Bone marrow (tissue), 2 donors: ENCODE measurements at regions not wholly inside any gene's neighbourhood (a gene's known extent, or its start where the extent isn't known, plus 50 kb on each side); places are given as distances from the start of the nearest gene placed in this dataset.

Experiments used
- DNase-seq, 2 donors: peaks; one replicate each; lab custom pipeline; 2025; lab: John Stamatoyannopoulos, UW

- DNase-seq: no peak
Measured at GRCh38 chr14:44149597-44149996, 357.5 kb downstream of the FSCB start.

DNA sequence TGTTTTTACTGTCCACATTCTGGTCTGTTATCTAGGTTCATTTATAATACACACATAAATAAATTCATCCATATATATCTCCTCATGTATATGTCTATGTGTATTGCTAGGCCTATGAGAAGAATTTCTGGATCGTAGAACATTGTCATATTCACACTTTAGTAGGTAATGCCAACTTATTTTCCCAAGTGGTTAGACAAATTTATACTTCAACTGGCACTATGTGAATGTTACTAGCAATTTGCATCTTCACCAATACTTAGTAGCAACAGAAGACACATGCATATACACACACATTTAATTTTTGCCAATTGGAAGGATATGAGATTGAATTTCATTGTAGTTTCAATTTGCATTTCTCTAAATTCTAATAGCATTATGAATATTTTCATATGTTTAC, 365.1 kb downstream of the FSCB start:
- no peak for DNase-seq

DNA sequence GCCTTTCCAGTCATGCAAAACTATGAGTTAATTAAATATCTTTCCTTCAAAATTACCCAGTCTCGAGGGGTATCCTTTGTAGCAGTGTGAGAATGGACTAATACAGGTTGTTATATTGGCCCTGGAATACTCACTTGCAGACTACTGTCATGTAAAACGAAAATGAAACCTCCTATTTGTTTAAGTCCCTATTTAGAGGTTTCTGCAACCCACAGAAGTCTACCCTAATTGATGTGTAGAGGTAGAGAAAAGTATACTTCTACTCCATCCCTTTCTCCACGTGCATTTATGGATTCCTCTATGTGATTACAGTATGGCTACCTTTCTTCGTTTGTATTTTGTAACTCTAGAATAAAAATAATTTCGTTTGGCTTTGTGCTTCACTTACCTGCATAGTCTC, 371.1 kb downstream of the FSCB start:
- DNase-seq: no peak

DNA sequence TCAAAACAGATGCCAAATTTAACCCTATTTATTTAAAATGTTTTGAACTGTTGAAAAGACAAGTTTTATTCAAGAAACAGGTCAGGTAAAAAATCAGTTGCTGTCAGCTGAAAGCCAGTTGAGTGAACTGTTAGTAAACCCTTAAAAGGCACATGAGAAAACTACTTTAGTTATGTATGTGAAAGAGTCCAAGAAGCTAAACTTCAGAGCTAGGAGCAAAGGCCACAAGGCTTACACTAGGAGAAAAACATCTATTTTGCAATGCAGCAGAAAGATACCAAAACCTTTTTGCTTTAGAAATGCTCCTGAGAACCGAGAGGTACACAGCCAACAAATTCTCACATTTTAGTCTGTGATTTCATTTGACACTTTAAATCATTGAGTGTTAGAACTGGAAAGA, 375.2 kb downstream of the FSCB start:
- no peak for DNase-seq

- DNase-seq: no peak
Measured at GRCh38 chr14:44113769-44114730, 393.0 kb downstream of the FSCB start.

DNA sequence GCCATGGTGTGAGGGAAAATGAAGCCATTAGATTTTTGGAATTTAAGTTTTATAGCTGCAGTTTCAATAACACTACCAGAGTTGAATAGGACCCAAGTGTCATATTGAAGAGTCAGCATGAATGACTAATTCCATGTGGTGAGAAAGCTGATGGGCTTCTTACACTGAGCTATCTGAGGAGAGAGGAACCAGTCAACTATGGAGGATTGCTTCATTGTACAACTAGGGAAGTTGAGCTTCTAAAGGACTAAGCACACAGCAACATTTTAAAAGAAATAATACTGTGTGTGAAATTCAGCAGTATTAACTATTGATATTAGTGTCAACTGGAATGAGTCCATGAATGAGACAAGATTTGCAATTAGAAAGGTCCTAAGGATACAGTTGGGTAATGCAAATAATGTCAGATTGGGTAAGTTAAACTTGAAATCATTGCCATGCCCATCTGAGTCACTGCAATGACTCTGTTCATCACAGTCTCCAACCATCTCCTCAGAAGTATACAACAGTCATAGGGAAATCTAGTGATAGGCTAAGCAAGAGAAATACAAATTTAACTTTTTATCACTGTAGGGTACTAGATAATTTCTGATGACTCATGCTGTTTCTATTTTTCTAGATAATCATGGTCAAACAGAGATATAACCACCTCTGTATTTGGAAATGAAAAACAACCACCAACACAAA, 394.2 kb downstream of the FSCB start:
- DNase-seq: no peak

DNA sequence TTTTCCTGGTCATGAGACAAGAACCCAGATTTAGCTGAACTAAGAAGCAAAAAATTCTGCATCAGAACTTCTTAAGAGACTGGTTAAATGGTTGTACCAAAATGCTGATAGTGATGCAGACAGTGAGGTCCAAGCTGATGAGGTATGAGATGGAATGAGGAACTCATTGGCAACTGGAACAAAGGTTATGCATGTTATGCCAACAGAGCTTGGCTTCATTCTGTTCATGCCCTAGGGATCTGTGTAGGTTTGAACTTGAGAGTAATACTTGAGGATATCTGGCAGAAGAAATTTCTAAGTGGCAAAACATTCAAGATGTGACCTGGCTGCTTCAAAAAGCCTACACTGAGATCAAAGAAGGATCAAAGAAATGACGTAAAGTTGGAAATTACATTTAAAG, 398.0 kb downstream of the FSCB start:
- no peak for DNase-seq

- no peak for DNase-seq
Measured at GRCh38 chr14:44108601-44109000, 398.5 kb downstream of the FSCB start.

- DNase-seq: no peak
Measured at GRCh38 chr14:44107156-44107555, 399.9 kb downstream of the FSCB start.

- DNase-seq: no peak
Measured at GRCh38 chr14:44099743-44100488, 407.2 kb downstream of the FSCB start.

GRCh38 chr14:44081146-44081545, 425.9 kb downstream of the FSCB start:
- no peak for DNase-seq

- DNase-seq: no peak
Measured at GRCh38 chr14:44070046-44070445, 437.0 kb downstream of the FSCB start.

GRCh38 chr14:44053422-44053821, 453.7 kb downstream of the FSCB start:
- DNase-seq: no peak

DNA sequence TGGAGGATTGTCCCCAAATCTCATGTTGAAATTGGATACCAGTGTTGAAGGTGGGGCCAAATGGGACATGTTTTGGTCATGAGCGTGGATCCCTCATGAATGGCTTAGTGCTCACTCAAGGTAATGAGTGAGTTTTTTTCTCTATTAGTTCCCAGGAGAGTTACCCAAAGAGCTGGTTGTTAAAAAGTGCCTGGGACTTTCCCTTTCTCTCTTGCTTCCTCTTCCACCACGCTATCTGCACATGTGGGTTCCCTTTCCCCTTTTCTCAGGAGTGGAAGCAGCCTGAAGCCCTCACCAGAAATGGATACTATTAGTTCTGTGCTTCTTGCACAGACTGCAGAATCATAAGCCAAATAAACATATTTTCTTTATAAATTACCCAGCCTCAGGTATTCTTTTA, 465.4 kb downstream of the FSCB start:
- DNase-seq: no peak

- DNase-seq: no peak
Measured at GRCh38 chr14:44040561-44040960, 466.5 kb downstream of the FSCB start.

- no peak for DNase-seq
Measured at GRCh38 chr14:44036248-44036647, 470.8 kb downstream of the FSCB start.

DNA sequence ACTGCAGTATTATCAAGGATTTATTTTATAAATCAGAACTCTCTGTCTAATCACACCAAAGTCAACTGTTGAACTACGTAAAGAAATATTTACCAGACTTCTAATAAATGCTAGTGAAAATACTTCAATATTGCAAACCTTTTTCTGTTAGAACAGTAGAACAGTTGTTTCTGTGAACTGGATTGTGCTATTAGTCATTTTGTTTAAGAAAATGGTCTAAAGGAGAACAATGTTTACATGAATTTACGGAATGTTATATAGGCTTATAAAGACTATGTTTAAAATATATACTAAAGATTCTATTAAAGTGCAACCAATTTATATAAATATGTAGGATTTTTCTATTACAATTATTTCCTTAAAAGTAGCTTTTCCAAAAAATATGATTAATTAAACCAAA, 471.4 kb downstream of the FSCB start:
- DNase-seq: no peak

- no peak for DNase-seq
Measured at GRCh38 chr14:44030831-44031383, 476.2 kb downstream of the FSCB start.

DNA sequence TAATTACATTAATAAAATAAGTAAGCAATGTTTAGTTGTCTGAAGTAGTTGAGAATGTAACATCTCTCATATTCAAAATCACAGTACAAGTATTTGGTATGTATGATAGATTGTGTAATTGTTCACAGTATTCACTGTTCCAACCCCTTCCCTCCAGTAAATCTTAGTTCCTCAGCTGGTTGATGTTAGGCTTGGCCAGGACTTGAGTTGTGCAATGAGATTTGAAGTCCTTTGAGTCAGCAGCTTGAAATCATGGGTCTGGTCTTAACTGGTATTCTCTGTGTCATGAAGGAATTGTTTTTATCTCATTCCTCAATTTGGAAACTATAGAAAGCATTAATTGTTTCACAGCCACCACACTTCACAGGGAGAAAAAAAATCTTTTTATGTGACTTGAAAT, 477.1 kb downstream of the FSCB start:
- DNase-seq: no peak

DNA sequence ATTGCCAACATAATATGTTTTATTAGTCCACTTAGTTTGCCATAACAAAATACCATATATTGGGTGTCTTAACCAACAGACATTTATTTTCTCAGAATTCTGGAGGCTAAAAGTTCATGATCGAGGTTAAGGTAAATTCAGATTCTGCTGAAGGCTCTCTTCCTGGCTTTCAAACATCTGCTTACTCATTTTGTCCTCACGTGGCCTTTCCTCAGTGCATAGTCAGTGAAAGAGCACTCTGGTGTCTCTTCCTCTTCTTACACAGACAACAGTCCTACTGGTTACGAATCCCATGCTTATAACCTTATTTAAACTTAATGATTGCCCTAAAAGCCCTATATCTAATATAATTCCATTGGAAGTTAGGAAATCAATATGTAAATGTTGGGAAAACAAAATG, 479.7 kb downstream of the FSCB start:
- DNase-seq: no peak

DNA sequence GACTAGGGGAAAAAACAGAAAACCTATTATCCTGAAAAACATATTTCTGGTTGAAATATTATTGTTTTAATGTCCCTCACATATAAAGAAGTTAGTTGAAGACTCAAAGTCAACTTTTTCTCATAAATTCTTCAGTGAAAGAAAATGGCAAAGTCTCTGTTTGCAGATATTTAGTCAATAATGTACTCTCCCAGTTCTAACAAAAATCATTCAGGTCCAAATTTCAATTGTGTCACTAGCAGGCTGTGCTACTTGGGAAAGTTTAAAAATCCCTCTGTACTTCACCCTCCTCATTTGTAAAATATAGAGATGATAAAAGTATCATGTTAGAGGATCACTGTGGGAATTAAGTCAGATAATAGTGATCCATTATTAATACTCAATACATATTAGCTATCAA, 496.5 kb downstream of the FSCB start:
- DNase-seq: no peak

DNA sequence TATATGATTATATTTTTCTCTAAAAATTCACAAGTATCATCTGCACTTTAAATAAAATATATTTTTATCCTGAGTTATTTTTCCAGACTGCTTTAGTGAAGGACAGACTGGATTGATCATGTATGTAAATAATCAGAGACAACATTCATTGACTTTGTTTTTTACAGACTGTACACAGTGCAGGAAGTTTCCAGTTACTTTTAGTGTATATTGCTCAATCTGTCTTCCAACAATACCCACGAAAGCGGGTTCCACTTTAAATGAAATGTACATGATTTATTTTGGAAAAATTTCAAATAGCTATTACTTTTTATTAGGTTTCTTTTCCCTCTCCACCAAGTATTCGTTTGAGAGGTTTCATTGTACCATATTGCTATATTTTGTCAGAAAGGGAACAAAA, 497.0 kb downstream of the FSCB start:
- no peak for DNase-seq
